SU-DHL-6 (cell line): ENCODE measurements at regions not wholly inside any gene's neighbourhood (a gene's known extent, or its start where the extent isn't known, plus 50 kb on each side); places are given as distances from the start of the nearest gene placed in this dataset.

ENCODE experiments used
- EZH2phosphoT487 ChIP-seq: fragments of 200-600 bp; sonication (generic), shearing (Covaris generic); conservative IDR thresholded peaks from 2 replicates; pipeline ENCODE4 v1.6.1; 2018; ENCODE audit warnings: mild to moderate bottlenecking, antibody characterized with exemption, low read length, moderate library complexity, mixed read lengths
- TF ChIP-seq, protein P1 (sequence below): fragments of 200-600 bp; sonication (generic); IDR thresholded peaks from one replicate; pipeline ENCODE4 v1.5.1; 2017; ENCODE audit warnings: antibody characterized with exemption, mild to moderate bottlenecking, low read length, moderate library complexity; ENCODE audit not compliant: insufficient read depth, poor library complexity, severe bottlenecking

DNA sequence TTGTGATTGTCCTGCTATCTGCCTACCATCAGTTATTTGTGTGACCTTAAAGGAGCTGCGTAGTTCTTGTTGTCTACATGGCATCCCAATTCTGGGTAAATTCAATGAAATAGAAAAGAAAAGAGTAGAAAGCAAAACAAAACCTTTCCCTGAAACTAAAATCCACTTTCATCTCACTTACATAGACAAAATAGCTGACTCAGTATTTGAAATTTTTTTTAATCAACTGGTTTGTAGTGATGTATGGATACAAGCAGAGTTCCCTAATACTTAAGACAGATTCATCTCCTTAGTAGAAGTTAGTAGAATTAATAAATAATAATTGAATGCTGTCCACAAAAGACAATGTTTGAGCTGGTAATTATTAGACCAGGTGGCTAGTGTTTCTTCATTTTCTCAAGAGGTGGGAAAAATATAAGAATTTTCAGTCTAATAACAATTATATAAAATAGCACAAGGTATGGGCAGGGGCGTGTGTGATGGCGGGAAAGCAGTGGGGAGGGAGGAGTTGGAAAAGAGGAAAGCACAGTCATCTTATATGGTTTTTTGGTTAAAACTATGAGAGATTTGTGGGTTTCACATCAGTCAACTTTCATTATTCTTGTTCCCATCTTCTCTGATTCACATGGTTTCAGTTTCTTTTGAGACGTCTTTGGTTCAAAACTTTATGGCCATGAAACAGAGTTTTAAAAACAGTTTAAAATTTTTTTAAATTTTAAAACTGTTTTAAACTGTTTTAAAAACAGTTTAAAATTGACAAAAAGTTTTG, 275.2 kb downstream of the SPRY1 start:
- TF ChIP-seq, protein P1, sequence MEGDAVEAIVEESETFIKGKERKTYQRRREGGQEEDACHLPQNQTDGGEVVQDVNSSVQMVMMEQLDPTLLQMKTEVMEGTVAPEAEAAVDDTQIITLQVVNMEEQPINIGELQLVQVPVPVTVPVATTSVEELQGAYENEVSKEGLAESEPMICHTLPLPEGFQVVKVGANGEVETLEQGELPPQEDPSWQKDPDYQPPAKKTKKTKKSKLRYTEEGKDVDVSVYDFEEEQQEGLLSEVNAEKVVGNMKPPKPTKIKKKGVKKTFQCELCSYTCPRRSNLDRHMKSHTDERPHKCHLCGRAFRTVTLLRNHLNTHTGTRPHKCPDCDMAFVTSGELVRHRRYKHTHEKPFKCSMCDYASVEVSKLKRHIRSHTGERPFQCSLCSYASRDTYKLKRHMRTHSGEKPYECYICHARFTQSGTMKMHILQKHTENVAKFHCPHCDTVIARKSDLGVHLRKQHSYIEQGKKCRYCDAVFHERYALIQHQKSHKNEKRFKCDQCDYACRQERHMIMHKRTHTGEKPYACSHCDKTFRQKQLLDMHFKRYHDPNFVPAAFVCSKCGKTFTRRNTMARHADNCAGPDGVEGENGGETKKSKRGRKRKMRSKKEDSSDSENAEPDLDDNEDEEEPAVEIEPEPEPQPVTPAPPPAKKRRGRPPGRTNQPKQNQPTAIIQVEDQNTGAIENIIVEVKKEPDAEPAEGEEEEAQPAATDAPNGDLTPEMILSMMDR, result no peak
- no peak for TF ChIP-seq EZH2phosphoT487
